HEK293 (cell line): ENCODE measurements at regions not wholly inside any gene's neighbourhood (a gene's known extent, or its start where the extent isn't known, plus 50 kb on each side); places are given as distances from the start of the nearest gene placed in this dataset.

Experiments used
- KLF9 ChIP-seq: fragments of 450-650 bp; formaldehyde crosslinking; IDR thresholded peaks from 2 replicates; pipeline ENCODE4 v1.5.1; 2016; ENCODE audit warnings: missing biosample characterization, missing genetic modification characterization, low read depth
- MYNN ChIP-seq: fragments of 450-650 bp; formaldehyde crosslinking; IDR thresholded peaks from 2 replicates; pipeline ENCODE4 v1.5.1; 2016; ENCODE audit warnings: missing biosample characterization, missing genetic modification characterization, borderline replicate concordance
- ZBTB7A ChIP-seq: fragments of 450-650 bp; formaldehyde crosslinking; IDR thresholded peaks from 2 replicates; pipeline ENCODE4 v1.5.1; 2016; ENCODE audit warnings: low read depth, missing biosample characterization, missing genetic modification characterization
- ZNF211 ChIP-seq: fragments of 450-650 bp; formaldehyde crosslinking; IDR thresholded peaks from 2 replicates; pipeline ENCODE4 v1.5.1; 2016; ENCODE audit warnings: low read depth, missing biosample characterization, missing genetic modification characterization
- ZNF248 ChIP-seq: fragments of 450-650 bp; formaldehyde crosslinking; IDR thresholded peaks from 2 replicates; pipeline ENCODE4 v1.5.1; 2017; ENCODE audit warnings: missing biosample characterization, missing genetic modification characterization
- ZNF416 ChIP-seq: fragments of 450-650 bp; formaldehyde crosslinking; IDR thresholded peaks from 2 replicates; pipeline ENCODE4 v1.5.1; 2016; ENCODE audit warnings: missing biosample characterization, missing genetic modification characterization
- ZNF514 ChIP-seq: fragments of 450-650 bp; formaldehyde crosslinking; IDR thresholded peaks from 2 replicates; pipeline ENCODE4 v1.5.1; 2016; ENCODE audit warnings: missing biosample characterization, missing genetic modification characterization
- ZNF658 ChIP-seq: fragments of 450-650 bp; formaldehyde crosslinking; IDR thresholded peaks from 2 replicates; pipeline ENCODE4; 2016; ENCODE audit warnings: missing biosample characterization, missing genetic modification characterization
- TF ChIP-seq, protein P1 (sequence below): fragments of 450-650 bp; formaldehyde crosslinking; IDR thresholded peaks from 2 replicates; pipeline ENCODE4 v1.5.1; 2016; ENCODE audit warnings: missing biosample characterization, missing genetic modification characterization

DNA sequence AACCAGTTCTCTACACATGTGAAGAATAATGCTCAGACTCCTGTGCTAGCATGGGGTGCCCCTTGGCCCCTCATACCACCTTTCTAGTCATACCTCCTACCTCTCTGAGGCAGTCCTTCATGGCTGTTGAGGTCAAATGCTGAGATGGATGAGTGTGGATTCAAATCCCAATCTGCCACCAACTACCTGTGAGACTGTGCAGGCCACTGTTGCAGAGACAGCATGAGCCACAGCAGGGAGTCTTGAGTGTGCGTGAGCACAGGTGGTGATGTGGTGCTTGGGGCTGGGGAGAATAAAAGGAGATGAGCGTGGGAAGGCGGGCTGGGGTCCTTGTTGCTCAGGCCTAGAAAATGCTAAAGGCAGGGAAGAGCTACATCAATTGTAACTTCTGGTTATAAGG lies 218.0 kb upstream of the E2F8 start:
- no peak for TF ChIP-seq ZNF416 (tag by site-specific recombination)
- TF ChIP-seq, protein P1, sequence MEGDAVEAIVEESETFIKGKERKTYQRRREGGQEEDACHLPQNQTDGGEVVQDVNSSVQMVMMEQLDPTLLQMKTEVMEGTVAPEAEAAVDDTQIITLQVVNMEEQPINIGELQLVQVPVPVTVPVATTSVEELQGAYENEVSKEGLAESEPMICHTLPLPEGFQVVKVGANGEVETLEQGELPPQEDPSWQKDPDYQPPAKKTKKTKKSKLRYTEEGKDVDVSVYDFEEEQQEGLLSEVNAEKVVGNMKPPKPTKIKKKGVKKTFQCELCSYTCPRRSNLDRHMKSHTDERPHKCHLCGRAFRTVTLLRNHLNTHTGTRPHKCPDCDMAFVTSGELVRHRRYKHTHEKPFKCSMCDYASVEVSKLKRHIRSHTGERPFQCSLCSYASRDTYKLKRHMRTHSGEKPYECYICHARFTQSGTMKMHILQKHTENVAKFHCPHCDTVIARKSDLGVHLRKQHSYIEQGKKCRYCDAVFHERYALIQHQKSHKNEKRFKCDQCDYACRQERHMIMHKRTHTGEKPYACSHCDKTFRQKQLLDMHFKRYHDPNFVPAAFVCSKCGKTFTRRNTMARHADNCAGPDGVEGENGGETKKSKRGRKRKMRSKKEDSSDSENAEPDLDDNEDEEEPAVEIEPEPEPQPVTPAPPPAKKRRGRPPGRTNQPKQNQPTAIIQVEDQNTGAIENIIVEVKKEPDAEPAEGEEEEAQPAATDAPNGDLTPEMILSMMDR (tag by site-specific recombination), result no peak
- no peak for TF ChIP-seq ZNF248 (tag by site-specific recombination)
- no peak for TF ChIP-seq MYNN
- TF ChIP-seq ZNF514, result no peak
- TF ChIP-seq ZNF211, result no peak
- TF ChIP-seq ZNF658 (tag by site-specific recombination), result no peak
- no peak for TF ChIP-seq KLF9
- no peak for TF ChIP-seq ZBTB7A (tag by site-specific recombination)
